ENCODE measurements at regions not wholly inside any gene's neighbourhood (a gene's known extent, or its start where the extent isn't known, plus 50 kb on each side); places are given as distances from the start of the nearest gene placed in this dataset.

- peaks cover 16% of the 10 kb centered on the region for H3K4me1 ChIP-seq (ENCODE audit: control insufficient read depth, insufficient read depth, low read length)
- peak overlapping the region; percentile 13; the same call in 1 of the 2 replicates for H2AK5ac ChIP-seq (ENCODE audit: low read depth, low read length)
- no peak overlapping the region for H2BK5ac ChIP-seq (ENCODE audit: low read depth, low read length, poor library complexity, severe bottlenecking)
- in situ Hi-C loops (cut with MboI; ENCODE audit: low sequenced_read_pairs) = no loop called here
- H4K8ac ChIP-seq (ENCODE audit: low read depth in 2 of 2, low read length in 2 of 2) = no peak overlapping the region
- ChIA-PET CTCF (interaction anchor here (1.0 kb wide), 1 partner anchor 17 kb away, joined by 3 read pairs; no protein-coding TSS in a partner anchor), POLR2A (ENCODE audit: unreplicated experiment) (no interaction called here)
- peak overlapping the region; percentile 46 for H3K4ac ChIP-seq (ENCODE audit: low read depth, low read length)
- peak overlapping the region; percentile 17 for H3K18ac ChIP-seq (ENCODE audit: low read depth, low read length)
- 69% methylated on average over 3 of the region's 5 CpGs; no CpG with 5 or more reads in 1 of the 2 experiments for WGBS, 2 experiments (ENCODE audit: extremely low coverage in 2 of 2, insufficient read length in 1 of 2)
- no peaks in the 10 kb centered on the region for H4K20me1 ChIP-seq (ENCODE audit: insufficient read depth, low read length)
- no peak overlapping the region for H2AFZ ChIP-seq (replicated peaks; ENCODE audit: low read length, poor library complexity)
- H3K14ac ChIP-seq (replicated peaks; ENCODE audit: low read depth, low read length) = no peak overlapping the region
- TF ChIP-seq MAFK (IDR thresholded peaks at IDR 0.05; ENCODE audit: low read depth, low read length) (no peak), ELK1 (IDR thresholded peaks at IDR 0.05; ENCODE audit: borderline replicate concordance, low read depth, low read length) (no peak), USF2 (IDR thresholded peaks at IDR 0.05; ENCODE audit: low read depth, low read length) (no peak), BHLHE40 (IDR thresholded peaks at IDR 0.05; ENCODE audit: low read depth, low read length) (no peak)
- BruUV-seq (replicated peaks) = no TSS peak
- H2AK9ac ChIP-seq (replicated peaks; ENCODE audit: low read depth, low read length, poor library complexity) = no peak overlapping the region
- dilution Hi-C loops (cut with HindIII; ENCODE audit: low sequenced_read_pairs, unreplicated experiment) = no loop called here
- H2BK120ac ChIP-seq (ENCODE audit: low read depth, low read length) = peak overlapping the region; percentile 25
- H3K27ac ChIP-seq (ENCODE audit: insufficient read depth, low read length) = no peak overlapping the region
- no peak overlapping the region for H3K4me2 ChIP-seq (ENCODE audit: low read depth, low read length)
- H2BK15ac ChIP-seq (ENCODE audit: low read depth, low read length) = 0 out of 3 replicates have a peak overlapping the region, but pooled peaks have one; percentile 31
- peak overlapping the region; percentile 17 for H4K5ac ChIP-seq (ENCODE audit: low read depth, low read length)
- peak; percentile 41 for ATAC-seq (ENCODE audit: low read depth)
- H3K79me1 ChIP-seq (ENCODE audit: low read depth in 1 of 2, low read length in 2 of 2) = peaks cover 0 to 3% of the 10 kb centered on the region in 2 experiments; a peak in 1 of 4 replicates
- no peak overlapping the region for H3K9ac ChIP-seq (ENCODE audit: low read depth, low read length)
- no peak for DNase-seq
- H3K9me3 ChIP-seq (ENCODE audit: control insufficient read depth, insufficient read depth, low read length) = no peaks in the 10 kb centered on the region
- H3K36me3 ChIP-seq (ENCODE audit: control insufficient read depth, insufficient read depth, low read length) = no peaks in the 10 kb centered on the region
- H3K9me1 ChIP-seq (ENCODE audit: insufficient read depth, low read length) = peaks cover 10% of the 10 kb centered on the region; the same call in 1 of the 2 replicates
- no peak overlapping the region for H3K56ac ChIP-seq (ENCODE audit: extremely low read depth, insufficient read depth, low read length)
- intact Hi-C loops (cut with micrococcal nuclease) = no loop called here
- 0 out of 2 replicates have a peak overlapping the region, but pooled peaks have one; percentile 15 for H3K23ac ChIP-seq (ENCODE audit: low read depth, low read length)
- no peak overlapping the region for H3K4me3 ChIP-seq (ENCODE audit: insufficient read depth, low read depth, low read length)
- peak overlapping the region; percentile 16; the same call in 1 of the 2 replicates for H2BK20ac ChIP-seq (ENCODE audit: low read depth, low read length)
- no peak overlapping the region for H4K91ac ChIP-seq (ENCODE audit: insufficient read depth, low read depth, low read length)
- H3K27me3 ChIP-seq (ENCODE audit: control insufficient read depth, insufficient read depth, low read length) = no peaks in the 10 kb centered on the region
Observed at GRCh38 chr2:47309472-47309951, 59.6 kb upstream of the EPCAM start.

Data from IMR-90 (cell line).